Upper lobe of left lung (tissue), 6 donors: ENCODE measurements at regions not wholly inside any gene's neighbourhood (a gene's known extent, or its start where the extent isn't known, plus 50 kb on each side); places are given as distances from the start of the nearest gene placed in this dataset.
A peak's percentile ranks its signal among the peaks of the same experiment; 100 is the strongest.

Source experiments
- ATAC-seq, 2 donors: fragments of 200-7000 bp; cut with Tn5 transposase; one replicate each; pipeline ENCODE4 v1.9.1; 2022; ENCODE audit warnings: mild to moderate bottlenecking in 2 of 2, moderate library complexity in 2 of 2; ENCODE audit not compliant: low FRiP score in 2 of 2
- DNase-seq, 2 donors: peaks; one replicate each; pipeline ENCODE4 v3.0.0-alpha.2; 2019 to 2020
- H3K27ac ChIP-seq, 4 donors: fragments of 200-600 bp; sonication (generic); one replicate each; pipeline ENCODE4 v1.5.1; 2016 to 2019
- H3K27me3 ChIP-seq, 4 donors: fragments of 200-600 bp; sonication (generic); one replicate each; pipeline ENCODE4 v1.5.1; 2017 to 2019
- H3K36me3 ChIP-seq, 4 donors: fragments of 200-600 bp; sonication (generic); one replicate each; pipeline ENCODE4 v1.5.1; 2016 to 2019
- H3K4me1 ChIP-seq, 4 donors: fragments of 200-600 bp; sonication (generic); one replicate each; pipeline ENCODE4 v1.5.1; 2018 to 2019
- H3K4me3 ChIP-seq, 4 donors: fragments of 200-600 bp; sonication (generic); one replicate each; pipeline ENCODE4 v1.5.1; 2017 to 2019; ENCODE audit warnings: mild to moderate bottlenecking in 2 of 4, moderate library complexity in 1 of 4
- H3K9me3 ChIP-seq, 4 donors: fragments of 200-600 bp; sonication (generic); one replicate each; pipeline ENCODE4 v1.5.1; 2018 to 2019
- EP300 ChIP-seq, 4 donors: sonication (generic); formaldehyde crosslinking; IDR thresholded peaks; one replicate each; pipeline ENCODE4 v1.5.1; 2017; ENCODE audit warnings: antibody characterized with exemption in 4 of 4, control low read depth in 2 of 4
- POLR2A ChIP-seq, 4 donors: fragments of 450-650 bp; IDR thresholded peaks; one replicate each; pipeline ENCODE4 v1.5.1; 2016 to 2017; ENCODE audit warnings: antibody characterized with exemption in 4 of 4, mild to moderate bottlenecking in 2 of 4
- POLR2AphosphoS5 ChIP-seq, 2 donors: sonication (generic); formaldehyde crosslinking; IDR thresholded peaks; one replicate each; pipeline ENCODE4 v1.5.1; 2017; ENCODE audit warnings: antibody characterized with exemption in 2 of 2
- WGBS, 2 donors: methylation state at CpG; one replicate each; pipeline ENCODE4 v1.1.5; 2017 to 2018; 5-methylcytosine and 5-hydroxymethylcytosine counted together
- TF ChIP-seq, protein P1 (sequence below), 6 experiments: fragments of 450-650 bp in 4 of 6; fragments of 200-600 bp in 2 of 6; sonication (generic) in 2 of 6; IDR thresholded peaks; one replicate each; pipeline ENCODE4 v1.5.1; 2016 to 2019; ENCODE audit warnings: antibody characterized with exemption in 6 of 6
- donor health status: DM: no; HTN: no; CAD: no; lungs with moderate emphysema.
- donor health status: DM: no; HTN: yes; CAD: no; lungs with severe emphysema.

GRCh38 chr1:117284399-117285215 lies 73.9 kb upstream of the VTCN1 start:
- H3K9me3 ChIP-seq = no peaks in the 10 kb centered on the region
- H3K27me3 ChIP-seq = no peaks in the 10 kb centered on the region
- H3K36me3 ChIP-seq = no peaks in the 10 kb centered on the region
- H3K4me1 ChIP-seq = no peaks in the 10 kb centered on the region
- H3K27ac ChIP-seq = no peak overlapping the region
- peak in 1 of 2 donors; percentile 48 for ATAC-seq
- WGBS, 2 donors = 83 to 89% methylated on average over 3 of the region's 3 CpGs
- no peak for DNase-seq
- no peak overlapping the region for H3K4me3 ChIP-seq
- TF ChIP-seq POLR2AphosphoS5 (IDR thresholded peaks at IDR 0.05) (no peak), POLR2A (IDR thresholded peaks at IDR 0.05) (no peak), EP300 (IDR thresholded peaks at IDR 0.05) (no peak)
- TF ChIP-seq, protein P1, sequence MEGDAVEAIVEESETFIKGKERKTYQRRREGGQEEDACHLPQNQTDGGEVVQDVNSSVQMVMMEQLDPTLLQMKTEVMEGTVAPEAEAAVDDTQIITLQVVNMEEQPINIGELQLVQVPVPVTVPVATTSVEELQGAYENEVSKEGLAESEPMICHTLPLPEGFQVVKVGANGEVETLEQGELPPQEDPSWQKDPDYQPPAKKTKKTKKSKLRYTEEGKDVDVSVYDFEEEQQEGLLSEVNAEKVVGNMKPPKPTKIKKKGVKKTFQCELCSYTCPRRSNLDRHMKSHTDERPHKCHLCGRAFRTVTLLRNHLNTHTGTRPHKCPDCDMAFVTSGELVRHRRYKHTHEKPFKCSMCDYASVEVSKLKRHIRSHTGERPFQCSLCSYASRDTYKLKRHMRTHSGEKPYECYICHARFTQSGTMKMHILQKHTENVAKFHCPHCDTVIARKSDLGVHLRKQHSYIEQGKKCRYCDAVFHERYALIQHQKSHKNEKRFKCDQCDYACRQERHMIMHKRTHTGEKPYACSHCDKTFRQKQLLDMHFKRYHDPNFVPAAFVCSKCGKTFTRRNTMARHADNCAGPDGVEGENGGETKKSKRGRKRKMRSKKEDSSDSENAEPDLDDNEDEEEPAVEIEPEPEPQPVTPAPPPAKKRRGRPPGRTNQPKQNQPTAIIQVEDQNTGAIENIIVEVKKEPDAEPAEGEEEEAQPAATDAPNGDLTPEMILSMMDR (IDR thresholded peaks at IDR 0.05) = peak in 5 of 6 experiments; percentile 14 to 68 (median 57)

- ATAC-seq (no peak), DNase-seq (no peak)
- H3K4me1 ChIP-seq = no peaks in the 10 kb centered on the region
- TF ChIP-seq POLR2A (IDR thresholded peaks at IDR 0.05) = no peak
- TF ChIP-seq, protein P1 (IDR thresholded peaks at IDR 0.05) = no peak
- TF ChIP-seq EP300 (IDR thresholded peaks at IDR 0.05) = no peak
- no peak for TF ChIP-seq POLR2AphosphoS5 (IDR thresholded peaks at IDR 0.05)
- no peak overlapping the region for H3K27ac ChIP-seq
- no peak overlapping the region for H3K4me3 ChIP-seq
- H3K9me3 ChIP-seq = no peaks in the 10 kb centered on the region
- no peaks in the 10 kb centered on the region for H3K27me3 ChIP-seq
- WGBS, 2 donors = 77 to 84% methylated on average over 5 of the region's 5 CpGs
- no peaks in the 10 kb centered on the region for H3K36me3 ChIP-seq
Observed at GRCh38 chr1:117278531-117278930, 67.8 kb upstream of the VTCN1 start.

DNA sequence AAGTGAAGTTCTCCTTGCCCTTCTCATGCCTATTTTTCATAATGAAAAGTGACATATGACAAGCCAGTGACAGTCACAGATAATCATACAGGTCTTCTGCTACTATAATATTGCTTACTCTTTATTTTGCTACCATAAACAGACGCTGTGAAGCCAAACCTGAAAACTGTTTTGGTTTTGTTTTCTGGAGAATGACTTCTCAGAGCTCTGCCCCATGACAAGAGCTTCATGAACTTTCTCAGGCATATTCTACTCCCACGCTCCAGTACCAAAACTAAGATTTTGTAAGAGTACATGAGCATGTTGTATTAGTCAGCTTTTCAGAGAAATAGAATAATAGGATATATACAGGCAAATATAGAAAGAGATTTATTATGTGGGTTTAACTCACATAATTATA lies 64.3 kb upstream of the VTCN1 start:
- Histone ChIP-seq H3K36me3 (no peaks in the 10 kb centered on the region), H3K4me3 (no peak overlapping the region), H3K27ac (no peak overlapping the region), H3K9me3 (no peaks in the 10 kb centered on the region), H3K4me1 (no peaks in the 10 kb centered on the region), H3K27me3 (no peaks in the 10 kb centered on the region)
- ATAC-seq (no peak), DNase-seq (no peak)
- 67 to 70% methylated on average over 2 of the region's 2 CpGs for WGBS, 2 donors
- TF ChIP-seq POLR2A (IDR thresholded peaks at IDR 0.05) = no peak
- TF ChIP-seq, protein P1 (IDR thresholded peaks at IDR 0.05) = no peak
- no peak for TF ChIP-seq EP300 (IDR thresholded peaks at IDR 0.05)
- TF ChIP-seq POLR2AphosphoS5 (IDR thresholded peaks at IDR 0.05) = no peak

DNA sequence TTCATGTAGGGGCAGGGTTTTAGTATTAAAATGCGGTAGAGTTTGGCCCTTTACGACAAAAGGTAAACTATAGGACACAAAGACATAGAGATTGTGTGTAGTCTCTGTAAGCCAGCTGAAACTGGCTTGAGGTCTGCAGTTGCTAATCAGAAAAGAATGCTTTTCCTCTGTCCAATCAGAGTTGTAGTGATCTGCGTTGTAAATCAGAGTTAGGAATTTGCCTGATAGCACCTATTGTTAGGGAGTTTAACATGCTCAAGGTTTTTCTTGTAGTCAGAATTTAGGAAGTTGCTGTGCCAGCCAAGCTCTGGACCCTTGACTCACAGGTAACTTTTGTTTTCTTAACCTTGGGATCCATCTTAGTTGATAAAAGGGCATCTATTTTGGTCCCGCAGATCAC lies 61.2 kb upstream of the VTCN1 start:
- no peaks in the 10 kb centered on the region for H3K9me3 ChIP-seq
- H3K4me3 ChIP-seq = no peak overlapping the region
- peaks cover 0 to 15% (median 10%) of the 10 kb centered on the region in 4 donors for H3K4me1 ChIP-seq
- no peak for ATAC-seq
- H3K27ac ChIP-seq = no peak overlapping the region
- 80 to 90% methylated on average over 4 of the region's 4 CpGs for WGBS, 2 donors
- H3K36me3 ChIP-seq = no peaks in the 10 kb centered on the region
- H3K27me3 ChIP-seq = no peaks in the 10 kb centered on the region
- no peak for DNase-seq
- TF ChIP-seq, protein P1 (IDR thresholded peaks at IDR 0.05) = no peak
- no peak for TF ChIP-seq POLR2A (IDR thresholded peaks at IDR 0.05)
- no peak for TF ChIP-seq EP300 (IDR thresholded peaks at IDR 0.05)
- no peak for TF ChIP-seq POLR2AphosphoS5 (IDR thresholded peaks at IDR 0.05)

DNA sequence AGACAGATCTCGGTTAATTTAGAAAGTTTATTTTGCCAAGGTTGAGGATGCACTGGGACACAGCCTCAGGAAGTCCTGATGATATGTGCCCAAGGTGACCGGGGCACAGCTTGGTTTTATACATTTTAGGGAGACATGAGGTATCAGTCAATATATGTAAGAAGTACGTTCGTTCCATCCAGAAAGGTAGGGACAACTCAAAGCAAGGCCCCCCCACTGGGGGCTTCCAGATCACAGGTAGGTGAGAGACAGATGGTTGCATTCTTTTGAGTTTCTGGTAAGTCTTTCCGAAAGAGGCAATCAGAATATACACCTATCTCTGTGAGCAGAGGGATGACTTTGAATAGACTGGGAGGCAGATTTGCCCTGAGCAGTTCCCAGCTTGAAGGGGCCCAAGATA lies 60.4 kb upstream of the VTCN1 start:
- H3K4me1 ChIP-seq = peaks cover 0 to 18% (median 11%) of the 10 kb centered on the region in 4 donors
- H3K27me3 ChIP-seq = no peaks in the 10 kb centered on the region
- H3K36me3 ChIP-seq = no peaks in the 10 kb centered on the region
- 87 to 90% methylated on average over 5 of the region's 5 CpGs for WGBS, 2 donors
- DNase-seq (no peak), ATAC-seq (no peak)
- TF ChIP-seq EP300 (IDR thresholded peaks at IDR 0.05) = no peak
- TF ChIP-seq POLR2A (IDR thresholded peaks at IDR 0.05) = no peak
- H3K27ac ChIP-seq = no peak overlapping the region
- H3K9me3 ChIP-seq = no peaks in the 10 kb centered on the region
- no peak overlapping the region for H3K4me3 ChIP-seq
